NCI-H1694 (cell line): ENCODE measurements at regions not wholly inside any gene's neighbourhood (a gene's known extent, or its start where the extent isn't known, plus 50 kb on each side); places are given as distances from the start of the nearest gene placed in this dataset.
"Not testable (repeated sequence)": the region's sequence is repeated elsewhere in the genome, so short reads cannot be mapped to it uniquely, and the experiment has no call there.

Source experiments
- DNase-seq: peaks from one replicate; lab custom pipeline; 2025; lab: John Stamatoyannopoulos, UW

GRCh38 chr17:64784353-64785010 lies 122.4 kb upstream of the SMURF2 start:
- no peak for DNase-seq

- no peak for DNase-seq
These were observed 121.6 kb upstream of the SMURF2 start for GRCh38 chr17:64783556-64784352.

DNA sequence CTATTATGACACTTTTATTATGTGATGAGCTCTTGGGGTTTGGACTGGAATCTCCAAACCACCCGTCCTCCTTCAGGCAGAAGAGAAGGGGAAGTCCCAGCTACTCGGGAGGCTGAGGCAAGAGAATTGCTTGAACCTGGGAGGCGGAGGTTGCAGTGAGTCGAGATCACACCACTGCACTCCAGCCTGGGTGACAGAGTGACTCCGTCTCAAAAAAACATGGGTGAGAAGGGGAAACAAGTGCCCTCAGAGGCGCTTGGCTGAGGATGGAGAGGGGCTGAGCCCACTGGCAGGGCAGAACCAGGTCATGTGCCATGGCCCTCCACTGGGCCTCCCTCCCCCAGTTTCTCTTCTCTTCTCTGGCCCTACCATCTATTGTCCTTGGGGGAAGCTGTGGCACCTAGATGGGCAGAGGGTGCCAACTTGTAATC lies 120.9 kb upstream of the SMURF2 start:
- no peak for DNase-seq

GRCh38 chr17:64781810-64782555 lies 119.9 kb upstream of the SMURF2 start:
- no peak for DNase-seq

GRCh38 chr17:64781014-64781756 lies 119.1 kb upstream of the SMURF2 start:
- no peak for DNase-seq

GRCh38 chr17:64780096-64781013 lies 118.2 kb upstream of the SMURF2 start:
- no peak for DNase-seq

DNA sequence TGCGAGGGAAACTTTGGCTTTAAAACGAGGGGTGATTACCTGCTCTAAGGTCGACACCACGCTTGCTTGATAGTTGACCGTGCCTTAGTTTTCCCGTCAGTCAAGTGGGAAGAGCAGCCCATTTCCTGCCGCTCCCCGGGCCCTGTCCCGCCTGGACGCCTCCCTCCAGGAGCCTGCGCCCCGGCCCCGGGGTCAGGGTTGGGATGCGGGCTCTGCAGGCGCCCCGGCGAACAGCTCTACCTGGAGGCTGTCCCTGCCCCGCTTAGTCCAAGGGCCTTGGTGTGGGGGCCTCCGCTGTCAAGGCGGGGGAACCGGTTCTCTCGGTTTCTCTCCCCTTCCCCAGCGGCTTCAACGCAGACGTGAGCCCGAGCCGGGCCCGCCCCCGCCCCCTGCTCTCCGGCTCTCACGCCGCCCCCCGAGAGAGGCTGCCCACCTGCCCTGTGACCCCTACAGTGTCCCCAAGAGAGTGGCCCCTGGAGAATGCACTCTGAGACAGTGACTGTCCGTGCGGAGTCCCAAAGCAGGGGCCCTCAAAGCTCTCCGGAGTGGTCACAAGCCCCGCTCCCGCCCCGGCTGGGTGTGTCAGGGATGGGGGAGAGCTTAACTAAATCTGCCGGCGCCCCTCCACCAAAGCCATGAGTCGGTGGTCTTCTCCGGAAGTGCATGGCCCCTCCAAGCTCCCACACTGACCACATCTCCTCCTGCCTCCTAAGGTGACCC lies 117.4 kb upstream of the SMURF2 start:
- no peak for DNase-seq

GRCh38 chr17:64779098-64779375 lies 116.9 kb upstream of the SMURF2 start:
- DNase-seq: not testable (repeated sequence)

GRCh38 chr17:64778240-64779097 lies 116.4 kb upstream of the SMURF2 start:
- no peak for DNase-seq

DNA sequence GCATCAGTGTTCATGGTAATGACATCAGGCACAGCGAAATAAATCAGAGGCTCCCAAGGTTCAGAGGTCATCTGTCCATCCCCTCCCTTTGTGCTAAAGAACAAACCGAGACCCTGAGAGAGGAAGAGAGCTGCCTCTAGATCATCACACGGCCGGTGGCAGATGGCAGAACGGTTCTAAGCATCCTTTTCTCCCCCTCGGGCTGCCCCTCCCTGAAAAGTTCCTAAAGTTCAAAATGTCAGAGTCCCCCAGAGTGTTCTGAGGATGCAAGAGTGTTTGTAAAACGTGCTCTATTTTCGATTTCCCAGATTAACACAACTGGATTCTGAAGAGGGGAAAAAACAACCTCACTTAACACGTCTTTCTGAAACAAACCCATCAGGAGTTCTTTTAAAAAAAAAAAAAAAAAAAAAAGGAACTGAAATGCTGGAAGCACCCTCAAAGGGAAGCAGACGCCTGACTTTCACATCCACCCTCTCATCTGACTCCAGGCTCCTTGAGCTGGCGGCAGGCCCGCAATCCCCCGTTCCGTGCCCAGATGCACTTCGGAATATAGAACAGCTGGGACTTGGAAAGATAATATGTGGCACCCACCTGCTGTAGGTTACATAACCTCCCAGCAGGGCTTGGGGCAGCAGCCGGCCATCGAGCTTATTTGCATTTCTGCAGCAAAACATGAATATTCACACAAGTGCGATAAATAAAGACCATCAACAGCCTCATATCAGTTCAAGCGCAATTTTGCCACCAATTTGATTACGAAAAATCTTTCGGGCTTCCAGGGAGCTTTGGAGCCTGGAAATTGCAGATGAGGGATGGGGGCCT lies 115.5 kb upstream of the SMURF2 start:
- DNase-seq: peak; percentile 40

- DNase-seq: peak; percentile 86
These were observed 114.8 kb upstream of the SMURF2 start for GRCh38 chr17:64776720-64777414.

DNA sequence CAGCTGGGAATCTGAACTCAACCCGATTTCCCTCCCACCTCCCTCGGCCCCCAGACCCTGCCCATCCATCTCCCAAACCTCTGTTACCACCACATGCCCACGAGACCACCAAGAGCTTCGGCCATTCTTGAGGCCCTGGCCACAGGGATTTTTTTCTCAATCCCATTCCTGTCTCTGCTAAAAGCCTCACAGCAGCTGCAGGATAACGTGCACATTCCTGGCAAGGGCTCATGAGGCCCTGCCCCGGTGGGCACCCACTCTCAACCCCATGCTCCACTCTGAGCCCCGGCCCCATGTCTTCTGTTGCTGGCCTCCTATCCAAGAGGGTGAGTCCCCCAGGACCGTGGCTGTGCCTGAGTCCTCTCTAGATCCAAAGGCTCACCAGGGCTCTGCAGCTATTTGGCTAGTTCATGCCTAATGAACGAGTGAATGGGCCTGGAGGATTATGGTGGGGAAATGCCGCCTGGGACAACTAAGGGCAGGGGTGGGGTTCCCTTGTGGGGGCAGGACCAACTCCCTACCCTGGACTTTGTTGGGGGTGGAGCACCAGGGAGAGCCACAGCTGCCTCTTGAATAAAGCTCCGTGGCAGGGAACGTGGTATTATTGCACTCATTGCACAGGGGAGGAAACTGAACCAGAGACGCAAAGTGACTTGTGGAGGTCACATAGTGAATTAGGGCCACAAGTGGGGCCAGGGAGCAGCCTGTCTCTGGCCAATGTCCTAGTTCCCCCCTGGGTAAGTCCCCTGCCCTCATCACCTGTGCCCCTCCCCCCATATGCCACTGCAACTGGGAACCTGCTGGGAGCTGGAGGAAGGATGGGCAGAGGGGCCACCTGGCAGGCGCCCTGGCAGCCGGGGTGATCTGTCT lies 113.8 kb upstream of the SMURF2 start:
- DNase-seq: no peak

GRCh38 chr17:64774888-64775540 lies 112.9 kb upstream of the SMURF2 start:
- no peak for DNase-seq

DNA sequence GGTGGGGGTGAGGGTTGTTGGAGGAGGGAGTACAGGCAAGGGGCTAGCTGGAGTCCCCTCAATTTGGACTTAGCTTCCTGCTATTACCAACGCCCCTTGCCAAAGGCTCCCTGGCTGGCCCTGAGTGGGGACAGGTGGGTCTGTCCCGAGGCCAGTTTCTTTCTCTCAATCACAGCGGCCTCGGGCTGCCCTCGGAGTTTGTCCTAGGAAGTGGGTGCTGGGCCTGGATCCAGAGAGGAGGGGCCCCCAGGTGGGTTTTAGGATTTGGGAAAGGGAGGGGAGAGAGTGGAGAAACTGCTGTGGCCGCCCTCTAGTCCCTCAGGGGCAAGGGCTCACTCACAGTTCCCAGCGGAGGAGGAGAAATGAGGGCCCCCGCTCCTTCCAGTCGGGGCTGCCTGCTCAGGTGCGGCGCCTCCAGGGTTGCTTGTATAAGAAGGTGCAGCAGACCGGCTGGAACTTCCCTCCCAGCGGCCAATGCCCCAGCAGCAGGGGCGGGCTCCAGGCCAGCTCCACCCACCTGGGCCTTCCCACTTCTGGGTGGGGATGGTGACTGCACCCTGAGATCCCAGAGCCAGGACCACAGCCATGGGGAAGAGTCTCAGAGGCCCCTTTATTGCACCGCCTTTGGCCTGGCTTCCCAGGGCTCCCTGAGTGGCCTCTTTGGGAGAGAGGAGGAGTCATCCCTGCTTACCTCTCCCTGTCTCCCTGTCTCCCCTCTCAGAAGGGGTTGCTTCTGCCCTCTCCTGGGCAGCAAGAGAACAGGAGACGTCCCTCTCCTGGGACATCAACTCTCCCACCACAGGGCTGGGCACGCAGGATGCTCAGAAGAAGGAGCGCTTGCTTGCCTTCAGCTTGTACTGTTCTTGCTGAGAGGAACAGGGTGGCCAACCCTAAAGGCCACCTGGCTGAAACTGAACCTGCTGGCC lies 112.0 kb upstream of the SMURF2 start:
- no peak for DNase-seq

DNA sequence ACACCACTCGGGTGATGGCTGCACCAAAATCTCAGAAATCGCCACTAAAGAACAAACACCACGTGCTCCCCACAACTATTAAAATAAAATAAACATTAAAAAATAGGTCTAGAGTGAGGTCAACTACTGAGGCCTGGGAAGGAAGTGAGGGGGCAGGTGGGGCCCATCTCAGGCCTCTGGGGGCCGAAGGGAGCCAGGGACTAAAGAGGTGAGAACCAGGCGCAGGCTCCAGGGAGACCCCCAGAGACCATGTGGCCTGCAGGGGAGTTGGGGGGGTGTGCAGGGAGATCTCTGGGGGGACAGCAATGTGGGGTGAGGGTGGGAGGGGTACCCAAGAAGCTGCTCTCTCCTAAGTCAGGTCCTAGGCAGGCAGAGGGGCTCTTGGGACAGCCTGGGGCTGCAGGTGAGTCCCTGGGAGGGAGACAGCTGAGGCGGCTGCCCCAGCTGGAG lies 111.3 kb upstream of the SMURF2 start:
- no peak for DNase-seq
